ENCODE measurements at regions not wholly inside any gene's neighbourhood (a gene's known extent, or its start where the extent isn't known, plus 50 kb on each side); places are given as distances from the start of the nearest gene placed in this dataset.

DNA sequence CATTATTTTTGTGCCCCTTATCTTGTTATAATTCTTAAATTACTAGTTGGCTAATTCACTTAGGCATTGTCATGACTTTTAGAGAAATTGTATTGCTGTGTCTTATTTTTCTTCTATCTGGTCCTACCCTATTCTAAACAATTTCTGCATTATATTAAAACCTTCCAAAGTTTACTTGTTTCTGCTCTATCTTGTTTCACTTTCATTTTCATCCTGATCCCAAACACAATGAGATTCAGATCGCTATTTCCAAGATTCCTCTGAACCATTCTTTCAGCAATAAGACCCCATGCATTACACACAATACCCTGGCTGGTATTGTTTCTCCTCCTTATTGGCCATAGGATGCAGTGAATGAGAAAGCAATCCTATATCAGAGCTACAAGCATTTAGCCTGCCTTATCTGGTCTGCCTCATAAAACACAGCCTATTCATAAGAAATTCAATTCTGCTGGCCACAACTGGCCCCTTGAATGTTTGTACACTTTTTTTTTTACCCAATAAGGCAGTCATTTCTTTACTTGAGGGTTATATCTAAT, 69.9 kb upstream of the POU3F2 start:
- Histone ChIP-seq H3K27ac (ENCODE audit: low read depth, low read length, poor library complexity, severe bottlenecking) (no peak overlapping the region), H3K4me3 (ENCODE audit: low read depth, low read length, poor library complexity, severe bottlenecking) (peak overlapping the region; percentile 19), H3K9me3 (ENCODE audit: low read depth, low read length, poor library complexity, severe bottlenecking) (peaks cover 4% of the 10 kb centered on the region), H3K36me3 (ENCODE audit: insufficient read depth, low read length, poor library complexity, severe bottlenecking) (no peaks in the 10 kb centered on the region), H3K27me3 (replicated peaks; ENCODE audit: insufficient read depth, low read depth, low read length, poor library complexity) (no peaks in the 10 kb centered on the region), H3K4me1 (ENCODE audit: insufficient read depth, low read length, poor library complexity, severe bottlenecking) (no peaks in the 10 kb centered on the region)
- TF ChIP-seq, protein P1, sequence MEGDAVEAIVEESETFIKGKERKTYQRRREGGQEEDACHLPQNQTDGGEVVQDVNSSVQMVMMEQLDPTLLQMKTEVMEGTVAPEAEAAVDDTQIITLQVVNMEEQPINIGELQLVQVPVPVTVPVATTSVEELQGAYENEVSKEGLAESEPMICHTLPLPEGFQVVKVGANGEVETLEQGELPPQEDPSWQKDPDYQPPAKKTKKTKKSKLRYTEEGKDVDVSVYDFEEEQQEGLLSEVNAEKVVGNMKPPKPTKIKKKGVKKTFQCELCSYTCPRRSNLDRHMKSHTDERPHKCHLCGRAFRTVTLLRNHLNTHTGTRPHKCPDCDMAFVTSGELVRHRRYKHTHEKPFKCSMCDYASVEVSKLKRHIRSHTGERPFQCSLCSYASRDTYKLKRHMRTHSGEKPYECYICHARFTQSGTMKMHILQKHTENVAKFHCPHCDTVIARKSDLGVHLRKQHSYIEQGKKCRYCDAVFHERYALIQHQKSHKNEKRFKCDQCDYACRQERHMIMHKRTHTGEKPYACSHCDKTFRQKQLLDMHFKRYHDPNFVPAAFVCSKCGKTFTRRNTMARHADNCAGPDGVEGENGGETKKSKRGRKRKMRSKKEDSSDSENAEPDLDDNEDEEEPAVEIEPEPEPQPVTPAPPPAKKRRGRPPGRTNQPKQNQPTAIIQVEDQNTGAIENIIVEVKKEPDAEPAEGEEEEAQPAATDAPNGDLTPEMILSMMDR (conservative IDR thresholded peaks at IDR 0.05; ENCODE audit: low read depth, low read length), result no peak
- TF ChIP-seq EZH2 (IDR thresholded peaks at IDR 0.05; ENCODE audit: borderline replicate concordance, low read depth, low read length, poor library complexity, severe bottlenecking), result no peak
- DNase-seq (ENCODE audit: low spot score), result no peak
- intact Hi-C loops (cut with micrococcal nuclease; ENCODE audit: unreplicated experiment), result no loop called here
- CTCF ChIA-PET, result no interaction called here
- POLR2A ChIA-PET (ENCODE audit: low non-redundant PET), result no interaction called here
- no TSS peak for BruUV-seq (replicated peaks)

DNA sequence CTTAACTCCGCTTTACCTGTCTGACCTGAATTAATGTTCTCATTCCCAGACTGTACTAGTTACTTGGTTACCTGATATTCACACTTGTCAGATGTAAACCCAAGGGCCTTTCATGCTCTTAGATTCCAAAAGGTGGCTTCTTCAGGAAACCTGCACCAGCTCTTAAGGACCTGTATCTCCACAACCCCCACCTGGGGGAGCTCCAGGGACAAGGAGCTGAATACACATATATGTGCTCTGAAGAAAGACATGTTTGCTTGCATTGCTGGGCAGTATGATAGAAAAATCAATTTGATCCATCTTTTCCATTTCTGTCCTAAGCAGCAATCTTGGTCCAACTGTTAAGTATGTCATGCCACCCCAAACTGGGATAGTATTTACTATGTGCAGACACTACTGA, 64.8 kb upstream of the POU3F2 start:
- BruUV-seq (replicated peaks), result no TSS peak
- Histone ChIP-seq H3K9me3 (ENCODE audit: low read depth, low read length, poor library complexity, severe bottlenecking) (no peaks in the 10 kb centered on the region), H3K27ac (ENCODE audit: low read depth, low read length, poor library complexity, severe bottlenecking) (no peak overlapping the region), H3K4me3 (ENCODE audit: low read depth, low read length, poor library complexity, severe bottlenecking) (no peak overlapping the region), H3K36me3 (ENCODE audit: insufficient read depth, low read length, poor library complexity, severe bottlenecking) (no peaks in the 10 kb centered on the region), H3K4me1 (ENCODE audit: insufficient read depth, low read length, poor library complexity, severe bottlenecking) (no peaks in the 10 kb centered on the region), H3K27me3 (replicated peaks; ENCODE audit: insufficient read depth, low read depth, low read length, poor library complexity) (no peaks in the 10 kb centered on the region)
- intact Hi-C loops (cut with micrococcal nuclease; ENCODE audit: unreplicated experiment), result no loop called here
- peak; percentile 32 for DNase-seq (ENCODE audit: low spot score)
- ChIA-PET POLR2A (ENCODE audit: low non-redundant PET) (no interaction called here), CTCF (interaction anchor here (0.7 kb wide), 1 partner anchor 350 kb away, joined by 3 read pairs; no protein-coding TSS in a partner anchor)
- TF ChIP-seq, protein P1 (conservative IDR thresholded peaks at IDR 0.05; ENCODE audit: low read depth, low read length), result peak; percentile 43; the same call in 1 of the 2 replicates
- TF ChIP-seq EZH2 (IDR thresholded peaks at IDR 0.05; ENCODE audit: borderline replicate concordance, low read depth, low read length, poor library complexity, severe bottlenecking), result no peak

DNA sequence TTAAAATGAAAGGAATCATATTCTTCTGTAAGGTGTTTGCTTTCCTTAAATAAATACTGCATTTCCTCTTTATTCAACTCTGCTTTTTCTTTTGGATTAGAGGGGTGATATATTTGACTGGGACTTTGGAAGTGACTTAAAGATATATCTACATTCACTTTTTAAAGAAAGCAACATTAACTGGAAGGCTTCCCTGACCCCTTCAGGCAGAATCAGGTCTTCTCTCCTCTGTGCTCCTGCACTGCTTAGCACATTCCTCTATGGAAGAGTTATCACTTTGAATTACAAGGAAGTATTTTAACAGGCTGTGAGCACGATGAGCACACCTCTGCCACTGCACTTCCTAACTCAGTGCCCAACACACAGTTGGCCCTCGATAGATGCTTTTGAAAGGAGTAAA, 59.2 kb upstream of the POU3F2 start:
- ChIA-PET POLR2A (ENCODE audit: low non-redundant PET) (no interaction called here), CTCF (no interaction called here)
- Histone ChIP-seq H3K36me3 (ENCODE audit: insufficient read depth, low read length, poor library complexity, severe bottlenecking) (no peaks in the 10 kb centered on the region), H3K27me3 (replicated peaks; ENCODE audit: insufficient read depth, low read depth, low read length, poor library complexity) (no peaks in the 10 kb centered on the region), H3K27ac (ENCODE audit: low read depth, low read length, poor library complexity, severe bottlenecking) (no peak overlapping the region), H3K9me3 (ENCODE audit: low read depth, low read length, poor library complexity, severe bottlenecking) (no peaks in the 10 kb centered on the region), H3K4me1 (ENCODE audit: insufficient read depth, low read length, poor library complexity, severe bottlenecking) (no peaks in the 10 kb centered on the region), H3K4me3 (ENCODE audit: low read depth, low read length, poor library complexity, severe bottlenecking) (no peak overlapping the region)
- no TSS peak for BruUV-seq (replicated peaks)
- DNase-seq (ENCODE audit: low spot score), result no peak
- intact Hi-C loops (cut with micrococcal nuclease; ENCODE audit: unreplicated experiment), result no loop called here
- TF ChIP-seq, protein P1 (conservative IDR thresholded peaks at IDR 0.05; ENCODE audit: low read depth, low read length), result no peak
- no peak for TF ChIP-seq EZH2 (IDR thresholded peaks at IDR 0.05; ENCODE audit: borderline replicate concordance, low read depth, low read length, poor library complexity, severe bottlenecking)
